Upper lobe of left lung (tissue), 6 donors: ENCODE measurements at regions not wholly inside any gene's neighbourhood (a gene's known extent, or its start where the extent isn't known, plus 50 kb on each side); places are given as distances from the start of the nearest gene placed in this dataset.

Source experiments
- ATAC-seq, 2 donors: fragments of 200-7000 bp; cut with Tn5 transposase; one replicate each; pipeline ENCODE4 v1.9.1; 2022; ENCODE audit warnings: mild to moderate bottlenecking in 2 of 2, moderate library complexity in 2 of 2; ENCODE audit not compliant: low FRiP score in 2 of 2
- DNase-seq, 2 donors: peaks; one replicate each; pipeline ENCODE4 v3.0.0-alpha.2; 2019 to 2020
- H3K27ac ChIP-seq, 4 donors: fragments of 200-600 bp; sonication (generic); one replicate each; pipeline ENCODE4 v1.5.1; 2016 to 2019
- H3K27me3 ChIP-seq, 4 donors: fragments of 200-600 bp; sonication (generic); one replicate each; pipeline ENCODE4 v1.5.1; 2017 to 2019
- H3K36me3 ChIP-seq, 4 donors: fragments of 200-600 bp; sonication (generic); one replicate each; pipeline ENCODE4 v1.5.1; 2016 to 2019
- H3K4me1 ChIP-seq, 4 donors: fragments of 200-600 bp; sonication (generic); one replicate each; pipeline ENCODE4 v1.5.1; 2018 to 2019
- H3K4me3 ChIP-seq, 4 donors: fragments of 200-600 bp; sonication (generic); one replicate each; pipeline ENCODE4 v1.5.1; 2017 to 2019; ENCODE audit warnings: mild to moderate bottlenecking in 2 of 4, moderate library complexity in 1 of 4
- H3K9me3 ChIP-seq, 4 donors: fragments of 200-600 bp; sonication (generic); one replicate each; pipeline ENCODE4 v1.5.1; 2018 to 2019
- EP300 ChIP-seq, 4 donors: sonication (generic); formaldehyde crosslinking; IDR thresholded peaks; one replicate each; pipeline ENCODE4 v1.5.1; 2017; ENCODE audit warnings: antibody characterized with exemption in 4 of 4, control low read depth in 2 of 4
- POLR2A ChIP-seq, 4 donors: fragments of 450-650 bp; IDR thresholded peaks; one replicate each; pipeline ENCODE4 v1.5.1; 2016 to 2017; ENCODE audit warnings: antibody characterized with exemption in 4 of 4, mild to moderate bottlenecking in 2 of 4
- POLR2AphosphoS5 ChIP-seq, 2 donors: sonication (generic); formaldehyde crosslinking; IDR thresholded peaks; one replicate each; pipeline ENCODE4 v1.5.1; 2017; ENCODE audit warnings: antibody characterized with exemption in 2 of 2
- WGBS, 2 donors: methylation state at CpG; one replicate each; pipeline ENCODE4 v1.1.5; 2017 to 2018; 5-methylcytosine and 5-hydroxymethylcytosine counted together
- TF ChIP-seq, protein P1 (sequence below), 6 experiments: fragments of 450-650 bp in 4 of 6; fragments of 200-600 bp in 2 of 6; sonication (generic) in 2 of 6; IDR thresholded peaks; one replicate each; pipeline ENCODE4 v1.5.1; 2016 to 2019; ENCODE audit warnings: antibody characterized with exemption in 6 of 6
- donor health status: DM: no; HTN: no; CAD: no; lungs with moderate emphysema.
- donor health status: DM: no; HTN: yes; CAD: no; lungs with severe emphysema.

DNA sequence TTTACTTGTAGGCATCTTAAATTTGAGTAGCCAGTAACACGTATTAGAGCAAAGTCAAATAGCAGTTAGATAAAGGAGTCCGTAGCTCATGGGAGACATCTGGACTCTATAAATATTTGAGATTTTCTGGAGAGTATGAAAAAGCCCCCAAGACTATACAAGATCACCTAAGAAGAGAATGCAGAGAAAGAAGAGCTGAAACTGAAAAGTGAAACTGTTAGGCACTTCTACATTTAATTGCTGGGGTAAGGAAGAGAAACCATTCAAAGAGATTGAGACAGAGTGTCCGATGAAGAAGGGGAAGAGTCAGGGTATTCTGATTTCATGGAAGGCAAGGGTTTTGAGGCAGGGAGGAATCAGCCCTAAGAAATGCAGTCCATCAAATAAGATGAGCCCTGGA is 2372.1 kb downstream of the MAT2B start:
- Histone ChIP-seq H3K4me3 (no peak overlapping the region), H3K27ac (no peak overlapping the region), H3K9me3 (no peaks in the 10 kb centered on the region), H3K27me3 (no peaks in the 10 kb centered on the region), H3K4me1 (no peaks in the 10 kb centered on the region), H3K36me3 (no peaks in the 10 kb centered on the region)
- no peak for ATAC-seq
- DNase-seq = no peak
- WGBS, 2 donors = 90% methylated on average over 3 of the region's 3 CpGs
- TF ChIP-seq EP300 (IDR thresholded peaks at IDR 0.05) = no peak
- TF ChIP-seq POLR2A (IDR thresholded peaks at IDR 0.05) = no peak
- TF ChIP-seq, protein P1, sequence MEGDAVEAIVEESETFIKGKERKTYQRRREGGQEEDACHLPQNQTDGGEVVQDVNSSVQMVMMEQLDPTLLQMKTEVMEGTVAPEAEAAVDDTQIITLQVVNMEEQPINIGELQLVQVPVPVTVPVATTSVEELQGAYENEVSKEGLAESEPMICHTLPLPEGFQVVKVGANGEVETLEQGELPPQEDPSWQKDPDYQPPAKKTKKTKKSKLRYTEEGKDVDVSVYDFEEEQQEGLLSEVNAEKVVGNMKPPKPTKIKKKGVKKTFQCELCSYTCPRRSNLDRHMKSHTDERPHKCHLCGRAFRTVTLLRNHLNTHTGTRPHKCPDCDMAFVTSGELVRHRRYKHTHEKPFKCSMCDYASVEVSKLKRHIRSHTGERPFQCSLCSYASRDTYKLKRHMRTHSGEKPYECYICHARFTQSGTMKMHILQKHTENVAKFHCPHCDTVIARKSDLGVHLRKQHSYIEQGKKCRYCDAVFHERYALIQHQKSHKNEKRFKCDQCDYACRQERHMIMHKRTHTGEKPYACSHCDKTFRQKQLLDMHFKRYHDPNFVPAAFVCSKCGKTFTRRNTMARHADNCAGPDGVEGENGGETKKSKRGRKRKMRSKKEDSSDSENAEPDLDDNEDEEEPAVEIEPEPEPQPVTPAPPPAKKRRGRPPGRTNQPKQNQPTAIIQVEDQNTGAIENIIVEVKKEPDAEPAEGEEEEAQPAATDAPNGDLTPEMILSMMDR (IDR thresholded peaks at IDR 0.05) = no peak
- no peak for TF ChIP-seq POLR2AphosphoS5 (IDR thresholded peaks at IDR 0.05)

DNA sequence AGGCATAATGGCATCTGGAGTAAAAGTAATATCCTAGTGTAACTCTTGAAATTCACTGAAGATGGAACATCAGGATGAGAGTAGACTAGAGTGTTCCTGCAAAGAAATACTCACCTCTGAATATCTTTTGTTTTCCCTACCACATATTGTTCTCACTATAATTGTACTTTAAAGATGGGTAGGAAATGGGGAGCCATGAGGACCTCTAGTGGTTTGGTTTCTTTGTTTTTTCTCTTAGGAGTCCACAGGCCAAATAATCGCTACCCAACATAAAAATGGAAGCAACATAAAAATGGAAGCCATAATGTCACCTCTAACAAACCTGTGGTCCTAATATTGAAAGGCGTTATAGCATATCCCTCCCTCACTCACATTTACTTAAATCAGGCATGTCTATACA is 2375.8 kb downstream of the MAT2B start:
- Histone ChIP-seq H3K4me3 (no peak overlapping the region), H3K27ac (no peak overlapping the region), H3K9me3 (no peaks in the 10 kb centered on the region), H3K27me3 (no peaks in the 10 kb centered on the region), H3K36me3 (no peaks in the 10 kb centered on the region), H3K4me1 (no peaks in the 10 kb centered on the region)
- DNase-seq (no peak), ATAC-seq (no peak)
- WGBS, 2 donors = 86 to 89% methylated on average over 2 of the region's 2 CpGs
- TF ChIP-seq POLR2A (IDR thresholded peaks at IDR 0.05) = no peak
- TF ChIP-seq POLR2AphosphoS5 (IDR thresholded peaks at IDR 0.05) = no peak
- no peak for TF ChIP-seq EP300 (IDR thresholded peaks at IDR 0.05)
- TF ChIP-seq, protein P1 (IDR thresholded peaks at IDR 0.05) = no peak

DNA sequence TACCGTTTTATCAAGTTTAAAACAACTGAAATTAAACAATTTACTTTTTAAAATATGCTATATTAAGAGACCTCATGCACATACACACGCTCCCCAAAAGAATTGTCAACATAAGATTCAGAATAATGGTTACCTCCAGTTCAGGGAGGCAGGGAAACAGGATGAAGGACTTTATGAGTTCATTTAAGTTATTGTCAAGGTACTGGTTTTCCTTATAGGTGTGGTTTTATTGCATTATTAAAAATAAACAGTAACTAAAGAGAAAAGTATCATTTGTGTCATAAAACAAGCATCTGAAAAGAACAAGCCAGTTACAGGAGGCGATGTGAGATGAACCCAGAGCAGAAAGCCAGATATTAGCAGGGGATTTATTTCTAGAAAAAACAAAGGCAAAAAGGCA is 2376.7 kb downstream of the MAT2B start:
- 73 to 81% methylated on average over 3 of the region's 3 CpGs for WGBS, 2 donors
- Histone ChIP-seq H3K9me3 (no peaks in the 10 kb centered on the region), H3K27me3 (no peaks in the 10 kb centered on the region), H3K4me1 (no peaks in the 10 kb centered on the region), H3K4me3 (no peak overlapping the region), H3K36me3 (no peaks in the 10 kb centered on the region), H3K27ac (no peak overlapping the region)
- ATAC-seq (no peak), DNase-seq (no peak)
- TF ChIP-seq POLR2A (IDR thresholded peaks at IDR 0.05) = no peak
- no peak for TF ChIP-seq POLR2AphosphoS5 (IDR thresholded peaks at IDR 0.05)
- no peak for TF ChIP-seq EP300 (IDR thresholded peaks at IDR 0.05)
- TF ChIP-seq, protein P1 (IDR thresholded peaks at IDR 0.05) = no peak

DNA sequence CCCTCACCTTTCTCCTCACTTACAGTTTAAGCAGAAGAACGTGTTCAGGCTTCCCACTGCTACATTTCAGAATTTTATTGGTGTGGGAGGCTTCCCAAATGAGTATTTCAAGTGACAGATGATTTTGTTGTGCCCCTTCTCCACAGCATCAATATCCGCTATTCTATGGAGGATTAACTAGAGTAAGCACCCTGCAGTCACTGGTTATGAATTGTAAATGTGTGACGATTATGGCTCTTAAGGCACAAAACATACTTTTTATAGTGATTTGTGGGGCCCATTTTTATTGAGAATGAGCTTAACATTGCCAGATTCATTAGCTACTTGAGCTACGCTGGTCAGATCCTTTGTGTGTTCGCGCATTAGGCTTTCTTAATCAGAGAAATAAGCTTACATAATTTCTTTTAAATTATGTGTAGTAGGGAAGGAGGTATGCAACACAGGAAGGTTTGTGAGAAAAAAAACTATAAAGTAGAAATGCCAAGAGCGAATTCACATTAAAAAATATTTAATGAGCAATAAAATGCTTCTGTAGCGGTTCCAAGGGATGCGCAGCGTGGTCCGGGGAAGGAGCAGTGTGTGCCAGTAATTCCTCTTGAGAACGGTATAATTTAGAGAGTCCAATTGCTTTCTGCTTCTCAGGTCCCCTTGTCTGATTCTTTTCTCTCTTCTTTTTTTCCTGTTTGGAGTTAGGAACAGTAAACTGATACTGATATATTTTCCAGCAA is 2380.4 kb downstream of the MAT2B start:
- H3K9me3 ChIP-seq = no peaks in the 10 kb centered on the region
- H3K27me3 ChIP-seq = no peaks in the 10 kb centered on the region
- ATAC-seq = no peak

More for the DNA sequence above, 2380.4 kb downstream of the MAT2B start:
- H3K27ac ChIP-seq = no peak overlapping the region
- H3K4me1 ChIP-seq = no peaks in the 10 kb centered on the region
- TF ChIP-seq EP300 (IDR thresholded peaks at IDR 0.05) = no peak
- TF ChIP-seq POLR2A (IDR thresholded peaks at IDR 0.05) = no peak
- TF ChIP-seq, protein P1 (IDR thresholded peaks at IDR 0.05) = no peak
- no peak for TF ChIP-seq POLR2AphosphoS5 (IDR thresholded peaks at IDR 0.05)
- H3K36me3 ChIP-seq = no peaks in the 10 kb centered on the region
- no peak for DNase-seq
- 87% methylated on average over 12 of the region's 12 CpGs for WGBS, 2 donors
- no peak overlapping the region for H3K4me3 ChIP-seq
